H9 (cell line): ENCODE measurements at regions not wholly inside any gene's neighbourhood (a gene's known extent, or its start where the extent isn't known, plus 50 kb on each side); places are given as distances from the start of the nearest gene placed in this dataset.

Source experiments
- DNase-seq: peaks from one replicate; pipeline ENCODE4 v3.0.0-alpha.2; 2017
- H2AFZ ChIP-seq: one replicate; pipeline ENCODE4 v1.6.1; 2013; ENCODE audit warnings: mild to moderate bottlenecking, low read length, control low read depth, moderate library complexity
- H2AK5ac ChIP-seq: 2 replicates; pipeline ENCODE4 v1.6.1; 2013; ENCODE audit warnings: low read length, control low read depth, mixed read lengths; ENCODE audit not compliant: insufficient read length
- H2BK120ac ChIP-seq: one replicate; pipeline ENCODE4 v1.6.1; 2013; ENCODE audit warnings: low read depth, mild to moderate bottlenecking, low read length, control low read depth, inconsistent platforms; ENCODE audit not compliant: poor library complexity, severe bottlenecking
- H2BK12ac ChIP-seq: 2 replicates; pipeline ENCODE4 v1.6.1; 2013; ENCODE audit warnings: low read length, control low read depth, mixed read lengths, low read depth; ENCODE audit not compliant: insufficient read length
- H2BK15ac ChIP-seq: 2 replicates; pipeline ENCODE4 v1.6.1; 2013; ENCODE audit warnings: low read depth, low read length, control low read depth
- H2BK20ac ChIP-seq: one replicate; pipeline ENCODE4 v1.6.1; 2013; ENCODE audit warnings: low read depth, mild to moderate bottlenecking, low read length, control low read depth, inconsistent platforms; ENCODE audit not compliant: poor library complexity, severe bottlenecking
- H2BK5ac ChIP-seq: 2 replicates; pipeline ENCODE4 v1.6.1; 2013; ENCODE audit warnings: low read length, control low read depth, mixed read lengths; ENCODE audit not compliant: insufficient read length
- H3K14ac ChIP-seq: 2 replicates; pipeline ENCODE4 v1.6.1; 2013; ENCODE audit warnings: low read length, control low read depth; ENCODE audit not compliant: insufficient read depth
- H3K18ac ChIP-seq: 2 replicates; pipeline ENCODE4 v1.6.1; 2013; ENCODE audit warnings: low read depth, mild to moderate bottlenecking, mixed read lengths, low read length, control low read depth; ENCODE audit not compliant: insufficient read length
- H3K23ac ChIP-seq: 2 replicates; pipeline ENCODE4 v1.6.1; 2013; ENCODE audit warnings: low read length, control low read depth, mixed read lengths, low read depth; ENCODE audit not compliant: insufficient read length
- H3K23me2 ChIP-seq: 2 replicates; pipeline ENCODE4 v1.6.1; 2013; ENCODE audit warnings: low read depth, mild to moderate bottlenecking, mixed read lengths, low read length, control low read depth; ENCODE audit not compliant: insufficient read length, poor library complexity, severe bottlenecking
- H3K27ac ChIP-seq: 2 replicates; pipeline ENCODE4 v1.5.1; 2013; ENCODE audit warnings: low read length, control low read depth, mixed read lengths, low read depth; ENCODE audit not compliant: insufficient read length
- H3K27me3 ChIP-seq: 2 replicates; pipeline ENCODE4 v1.6.1; 2013; ENCODE audit warnings: low read length, control low read depth, inconsistent platforms; ENCODE audit not compliant: insufficient read depth
- H3K4ac ChIP-seq: 2 replicates; pipeline ENCODE4 v1.6.1; 2013; ENCODE audit warnings: low read depth, mild to moderate bottlenecking, control low read depth, inconsistent platforms, low read length, moderate library complexity
- H3K4me1 ChIP-seq: 2 replicates; pipeline ENCODE4 v1.6.1; 2013; ENCODE audit warnings: low read length, control low read depth, inconsistent platforms; ENCODE audit not compliant: insufficient read depth
- H3K4me2 ChIP-seq: 2 replicates; pipeline ENCODE4 v1.6.1; 2013; ENCODE audit warnings: low read length, control low read depth, mixed read lengths; ENCODE audit not compliant: insufficient read length, insufficient read depth
- H3K56ac ChIP-seq: 2 replicates; pipeline ENCODE4 v1.6.1; 2013; ENCODE audit warnings: low read depth, mild to moderate bottlenecking, mixed read lengths, low read length, control low read depth; ENCODE audit not compliant: insufficient read length
- H3K79me1 ChIP-seq: 2 replicates; pipeline ENCODE4 v1.6.1; 2013; ENCODE audit warnings: low read depth, mild to moderate bottlenecking, moderate library complexity, low read length, control low read depth, inconsistent platforms; ENCODE audit not compliant: insufficient read depth, poor library complexity, severe bottlenecking
- H3K79me2 ChIP-seq: 2 replicates; pipeline ENCODE4 v1.6.1; 2013; ENCODE audit warnings: low read length, control low read depth, inconsistent platforms; ENCODE audit not compliant: insufficient read depth
- H3K9ac ChIP-seq: 2 replicates; pipeline ENCODE4 v1.6.1; 2013; ENCODE audit warnings: low read length, control low read depth, mixed read lengths; ENCODE audit not compliant: insufficient read length; ENCODE audit errors: extremely low read depth
- H3K9me3 ChIP-seq: one replicate; pipeline ENCODE4 v1.6.1; 2013; ENCODE audit warnings: low read depth, low read length, inconsistent platforms; ENCODE audit not compliant: control insufficient read depth
- H3T11ph ChIP-seq: one replicate; pipeline ENCODE4 v1.6.1; 2013; ENCODE audit warnings: mild to moderate bottlenecking, low read length, control low read depth, inconsistent platforms
- H4K20me1 ChIP-seq: one replicate; pipeline ENCODE4 v1.6.1; 2013; ENCODE audit not compliant: control insufficient read depth, insufficient read length, insufficient read depth
- H4K5ac ChIP-seq: 2 replicates; pipeline ENCODE4 v1.6.1; 2013; ENCODE audit warnings: low read depth, mild to moderate bottlenecking, mixed read lengths, low read length, control low read depth; ENCODE audit not compliant: insufficient read length
- H4K8ac ChIP-seq: replicated peaks from 2 replicates; pipeline ENCODE4 v1.6.1; 2013; ENCODE audit warnings: low read length, control low read depth, mixed read lengths, low read depth; ENCODE audit not compliant: insufficient read length
- H4K91ac ChIP-seq: 2 replicates; pipeline ENCODE4 v1.6.1; 2013; ENCODE audit warnings: low read depth, mild to moderate bottlenecking, moderate library complexity, mixed read lengths, low read length, control low read depth; ENCODE audit not compliant: insufficient read length
- H3K27ac Mint-ChIP-seq, 3 experiments: 2 replicates in 2 of 3; 3 replicates in 1 of 3; pipeline ENCODE4 v1.8.0; 2020 to 2021; ENCODE audit warnings: mixed read lengths in 3 of 3, mild to moderate bottlenecking in 1 of 3, moderate library complexity in 1 of 3
- H3K27me3 Mint-ChIP-seq: 2 replicates; pipeline ENCODE4 v1.8.0; 2021; ENCODE audit warnings: low read depth, mild to moderate bottlenecking, moderate library complexity, mixed read lengths
- H3K36me3 Mint-ChIP-seq, 3 experiments: 2 replicates in 2 of 3; 3 replicates in 1 of 3; pipeline ENCODE4 v1.8.0; 2020 to 2021; ENCODE audit warnings: low read depth in 3 of 3, mixed read lengths in 3 of 3; ENCODE audit not compliant: insufficient read depth in 1 of 3
- H3K4me1 Mint-ChIP-seq, 2 experiments: 2 replicates each; pipeline ENCODE4 v1.8.0; 2020; ENCODE audit warnings: mixed read lengths in 2 of 2
- H3K4me3 Mint-ChIP-seq, 2 experiments: 2 replicates in 1 of 2; 3 replicates in 1 of 2; pipeline ENCODE4 v1.8.0; 2020 to 2021; ENCODE audit warnings: mild to moderate bottlenecking in 2 of 2, mixed read lengths in 2 of 2, moderate library complexity in 1 of 2
- H3K9me3 Mint-ChIP-seq, 2 experiments: 2 replicates in 1 of 2; 3 replicates in 1 of 2; pipeline ENCODE4 v1.8.0; 2020; ENCODE audit warnings: mild to moderate bottlenecking in 2 of 2, mixed read lengths in 2 of 2, moderate library complexity in 1 of 2
- WGBS: extraction: QIAGEN DNeasy Blood & Tissue Kit; methylation state at CpG from one replicate; pipeline ENCODE4 v1.1.7; 2013; ENCODE audit warnings: missing lambda C conversion rate, low lambda C conversion rate, mixed read lengths; ENCODE audit not compliant: insufficient read length; ENCODE audit errors: extremely low coverage; 5-methylcytosine and 5-hydroxymethylcytosine counted together
- TF ChIP-seq, protein P1 (sequence below): fragments of 200-600 bp; sonication (generic); conservative IDR thresholded peaks from 3 replicates; pipeline ENCODE4 v1.8.0; 2021; ENCODE audit warnings: antibody characterized with exemption, mild to moderate bottlenecking

DNA sequence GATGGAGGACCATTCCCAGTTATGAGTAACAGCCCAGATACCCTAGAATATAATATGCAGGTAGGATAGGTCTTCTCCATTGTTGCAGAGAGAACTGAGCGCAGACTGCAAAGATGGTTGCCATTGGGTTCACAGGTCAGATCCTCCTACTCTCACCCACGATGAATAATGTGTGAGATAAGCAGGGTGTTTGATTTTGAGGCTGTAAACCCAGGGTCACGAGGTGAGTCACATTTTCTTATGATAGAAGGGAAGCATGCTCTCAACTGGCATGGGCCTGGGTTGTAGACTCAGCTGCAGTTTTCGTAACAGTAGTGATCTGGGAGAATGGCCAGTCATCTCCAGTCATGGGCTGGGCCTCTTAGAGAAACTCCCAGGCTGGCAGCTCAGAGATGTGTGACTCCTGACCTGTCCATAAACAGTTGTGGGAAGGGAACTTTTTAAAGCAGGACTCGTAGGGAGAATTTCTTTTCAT lies 74.2 kb downstream of the CD164 start:
- Histone ChIP-seq H3K4ac (no peak overlapping the region), H4K91ac (no peak overlapping the region), H2BK120ac (no peak overlapping the region), H4K20me1 (no peaks in the 10 kb centered on the region), H4K5ac (no peak overlapping the region), H3K4me1 (no peaks in the 10 kb centered on the region; the same call in 1 of the 2 replicates), H3K9ac (no peak overlapping the region), H2AFZ (no peak overlapping the region), H3K23me2 (no peaks in the 10 kb centered on the region), H3T11ph (no peak overlapping the region), H3K27ac (no peak overlapping the region), H2BK20ac (no peak overlapping the region), H3K27me3 (no peaks in the 10 kb centered on the region), H2BK5ac (no peak overlapping the region), H3K23ac (no peak overlapping the region), H3K18ac (no peak overlapping the region), H4K8ac (no peak overlapping the region), H3K4me2 (no peak overlapping the region), H2BK15ac (no peak overlapping the region), H2BK12ac (no peak overlapping the region), H3K79me2 (no peaks in the 10 kb centered on the region), H3K9me3 (no peaks in the 10 kb centered on the region), H3K14ac (no peak overlapping the region), H2AK5ac (no peak overlapping the region), H3K56ac (no peak overlapping the region), H3K79me1 (no peaks in the 10 kb centered on the region)
- Mint-ChIP-seq H3K9me3 (no peaks in the 10 kb centered on the region), H3K36me3 (no peaks in the 10 kb centered on the region), H3K4me3 (no peak overlapping the region), H3K27me3 (no peaks in the 10 kb centered on the region; the same call in 1 of the 2 replicates), H3K27ac (no peak overlapping the region), H3K4me1 (peaks cover 0 to 5% of the 10 kb centered on the region in 2 experiments; a peak in 1 of 4 replicates)
- TF ChIP-seq, protein P1, sequence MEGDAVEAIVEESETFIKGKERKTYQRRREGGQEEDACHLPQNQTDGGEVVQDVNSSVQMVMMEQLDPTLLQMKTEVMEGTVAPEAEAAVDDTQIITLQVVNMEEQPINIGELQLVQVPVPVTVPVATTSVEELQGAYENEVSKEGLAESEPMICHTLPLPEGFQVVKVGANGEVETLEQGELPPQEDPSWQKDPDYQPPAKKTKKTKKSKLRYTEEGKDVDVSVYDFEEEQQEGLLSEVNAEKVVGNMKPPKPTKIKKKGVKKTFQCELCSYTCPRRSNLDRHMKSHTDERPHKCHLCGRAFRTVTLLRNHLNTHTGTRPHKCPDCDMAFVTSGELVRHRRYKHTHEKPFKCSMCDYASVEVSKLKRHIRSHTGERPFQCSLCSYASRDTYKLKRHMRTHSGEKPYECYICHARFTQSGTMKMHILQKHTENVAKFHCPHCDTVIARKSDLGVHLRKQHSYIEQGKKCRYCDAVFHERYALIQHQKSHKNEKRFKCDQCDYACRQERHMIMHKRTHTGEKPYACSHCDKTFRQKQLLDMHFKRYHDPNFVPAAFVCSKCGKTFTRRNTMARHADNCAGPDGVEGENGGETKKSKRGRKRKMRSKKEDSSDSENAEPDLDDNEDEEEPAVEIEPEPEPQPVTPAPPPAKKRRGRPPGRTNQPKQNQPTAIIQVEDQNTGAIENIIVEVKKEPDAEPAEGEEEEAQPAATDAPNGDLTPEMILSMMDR: no peak
- DNase-seq: no peak
- WGBS: no CpG with 5 or more reads among the region's 5 CpGs
